Astrocyte (in vitro differentiated cells and primary cell): ENCODE measurements at regions not wholly inside any gene's neighbourhood (a gene's known extent, or its start where the extent isn't known, plus 50 kb on each side); places are given as distances from the start of the nearest gene placed in this dataset.

Experiments used
- EZH2 ChIP-seq: IDR thresholded peaks from 2 replicates; pipeline ENCODE4 v1.6.1; 2012; ENCODE audit warnings: mild to moderate bottlenecking, low read length, inconsistent platforms; ENCODE audit not compliant: insufficient read depth
- TF ChIP-seq, protein P1 (sequence below): IDR thresholded peaks from 2 replicates; pipeline ENCODE4 v1.5.1; 2011; ENCODE audit warnings: low read depth, mild to moderate bottlenecking, inconsistent platforms, low read length, moderate library complexity; ENCODE audit not compliant: insufficient read depth

DNA sequence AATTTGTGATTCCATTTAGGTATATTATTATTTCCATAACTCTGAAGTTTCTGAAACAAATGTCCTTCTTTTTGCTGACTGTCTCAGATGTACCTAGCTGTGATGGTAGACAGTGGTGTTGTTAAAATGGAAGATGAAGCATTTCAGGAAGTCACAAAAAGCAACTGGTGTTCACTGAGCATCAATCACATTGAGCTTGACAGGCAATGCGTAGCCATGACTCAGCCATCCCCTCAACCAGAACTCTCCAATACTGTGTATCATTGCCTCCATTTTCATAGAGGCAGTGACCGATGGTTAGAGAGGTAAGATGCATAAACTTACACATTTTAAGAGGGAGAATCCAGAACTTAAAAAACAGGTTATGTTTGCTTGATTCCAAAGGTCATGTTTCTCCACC is 434.0 kb downstream of the INHBA start:
- TF ChIP-seq, protein P1, sequence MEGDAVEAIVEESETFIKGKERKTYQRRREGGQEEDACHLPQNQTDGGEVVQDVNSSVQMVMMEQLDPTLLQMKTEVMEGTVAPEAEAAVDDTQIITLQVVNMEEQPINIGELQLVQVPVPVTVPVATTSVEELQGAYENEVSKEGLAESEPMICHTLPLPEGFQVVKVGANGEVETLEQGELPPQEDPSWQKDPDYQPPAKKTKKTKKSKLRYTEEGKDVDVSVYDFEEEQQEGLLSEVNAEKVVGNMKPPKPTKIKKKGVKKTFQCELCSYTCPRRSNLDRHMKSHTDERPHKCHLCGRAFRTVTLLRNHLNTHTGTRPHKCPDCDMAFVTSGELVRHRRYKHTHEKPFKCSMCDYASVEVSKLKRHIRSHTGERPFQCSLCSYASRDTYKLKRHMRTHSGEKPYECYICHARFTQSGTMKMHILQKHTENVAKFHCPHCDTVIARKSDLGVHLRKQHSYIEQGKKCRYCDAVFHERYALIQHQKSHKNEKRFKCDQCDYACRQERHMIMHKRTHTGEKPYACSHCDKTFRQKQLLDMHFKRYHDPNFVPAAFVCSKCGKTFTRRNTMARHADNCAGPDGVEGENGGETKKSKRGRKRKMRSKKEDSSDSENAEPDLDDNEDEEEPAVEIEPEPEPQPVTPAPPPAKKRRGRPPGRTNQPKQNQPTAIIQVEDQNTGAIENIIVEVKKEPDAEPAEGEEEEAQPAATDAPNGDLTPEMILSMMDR: no peak
- TF ChIP-seq EZH2: no peak
